ENCODE measurements at regions not wholly inside any gene's neighbourhood (a gene's known extent, or its start where the extent isn't known, plus 50 kb on each side); places are given as distances from the start of the nearest gene placed in this dataset.

DNA sequence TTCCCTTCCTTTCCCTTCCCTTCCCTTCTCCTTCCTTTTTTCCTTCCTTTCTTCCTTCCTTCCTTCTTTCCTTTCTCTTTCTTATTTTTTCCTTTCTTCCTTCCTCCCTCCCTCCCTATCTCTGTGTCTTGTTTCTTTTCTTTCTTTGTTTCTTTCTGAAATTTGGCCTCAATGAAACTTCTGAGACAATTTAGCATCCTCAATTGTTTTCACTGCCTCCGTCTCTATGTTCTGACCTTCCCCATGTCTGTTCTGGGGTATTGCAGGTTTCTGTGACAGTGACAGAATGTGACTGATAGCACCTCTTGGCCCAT is 81.7 kb upstream of the PAX1 start:
- H3K9ac ChIP-seq (ENCODE audit: extremely low read depth, insufficient read length, low read length): no peak overlapping the region
- H3K18ac ChIP-seq (ENCODE audit: insufficient read length, low read depth, low read length): no peak overlapping the region
- no peaks in the 10 kb centered on the region for H3K4me1 ChIP-seq (ENCODE audit: insufficient read depth, low read length)
- Mint-ChIP-seq H3K9me3 (peaks cover 8% of the 10 kb centered on the region in 2 experiments; a peak in 3 of 5 replicates), H3K4me1 (no peaks in the 10 kb centered on the region), H3K27ac (no peak overlapping the region), H3K36me3 (ENCODE audit: insufficient read depth in 1 of 3, low read depth in 3 of 3) (no peaks in the 10 kb centered on the region; a peak in 1 of 7 replicates), H3K4me3 (no peak overlapping the region), H3K27me3 (ENCODE audit: low read depth) (peaks cover 30% of the 10 kb centered on the region)
- H4K91ac ChIP-seq (ENCODE audit: insufficient read length, low read depth, low read length): no peak overlapping the region
- H3K23ac ChIP-seq (ENCODE audit: insufficient read length, low read depth, low read length): no peak overlapping the region
- no peak overlapping the region for H2BK5ac ChIP-seq (ENCODE audit: insufficient read length, low read length)
- no peak overlapping the region for H3K14ac ChIP-seq (ENCODE audit: insufficient read depth, low read length)
- no peak overlapping the region for H3T11ph ChIP-seq (ENCODE audit: low read length)
- no peak overlapping the region for H3K27ac ChIP-seq (ENCODE audit: insufficient read length, low read depth, low read length)
- no peaks in the 10 kb centered on the region for H3K27me3 ChIP-seq (ENCODE audit: insufficient read depth, low read length)
- no peak overlapping the region for H3K56ac ChIP-seq (ENCODE audit: insufficient read length, low read depth, low read length)
- H3K9me3 ChIP-seq (ENCODE audit: control insufficient read depth, low read depth, low read length): no peaks in the 10 kb centered on the region
- no peak overlapping the region for H3K4ac ChIP-seq (ENCODE audit: low read depth, low read length)
- no peak overlapping the region for H2AFZ ChIP-seq (ENCODE audit: low read length)
- H4K20me1 ChIP-seq (ENCODE audit: control insufficient read depth, insufficient read depth, insufficient read length): no peaks in the 10 kb centered on the region
- no peak overlapping the region for H2BK15ac ChIP-seq (ENCODE audit: low read depth, low read length)
- no peak for DNase-seq
- H2BK12ac ChIP-seq (ENCODE audit: insufficient read length, low read depth, low read length): no peak overlapping the region
- H3K4me2 ChIP-seq (ENCODE audit: insufficient read depth, insufficient read length, low read length): no peak overlapping the region
- no peak overlapping the region for H2BK120ac ChIP-seq (ENCODE audit: low read depth, low read length, poor library complexity, severe bottlenecking)
- H3K79me2 ChIP-seq (ENCODE audit: insufficient read depth, low read length): no peaks in the 10 kb centered on the region
- H4K8ac ChIP-seq (replicated peaks; ENCODE audit: insufficient read length, low read depth, low read length): no peak overlapping the region
- WGBS (ENCODE audit: extremely low coverage, insufficient read length, low lambda C conversion rate): no CpG with 5 or more reads among the region's 1 CpG
- H4K5ac ChIP-seq (ENCODE audit: insufficient read length, low read depth, low read length): no peak overlapping the region
- TF ChIP-seq, protein P1, sequence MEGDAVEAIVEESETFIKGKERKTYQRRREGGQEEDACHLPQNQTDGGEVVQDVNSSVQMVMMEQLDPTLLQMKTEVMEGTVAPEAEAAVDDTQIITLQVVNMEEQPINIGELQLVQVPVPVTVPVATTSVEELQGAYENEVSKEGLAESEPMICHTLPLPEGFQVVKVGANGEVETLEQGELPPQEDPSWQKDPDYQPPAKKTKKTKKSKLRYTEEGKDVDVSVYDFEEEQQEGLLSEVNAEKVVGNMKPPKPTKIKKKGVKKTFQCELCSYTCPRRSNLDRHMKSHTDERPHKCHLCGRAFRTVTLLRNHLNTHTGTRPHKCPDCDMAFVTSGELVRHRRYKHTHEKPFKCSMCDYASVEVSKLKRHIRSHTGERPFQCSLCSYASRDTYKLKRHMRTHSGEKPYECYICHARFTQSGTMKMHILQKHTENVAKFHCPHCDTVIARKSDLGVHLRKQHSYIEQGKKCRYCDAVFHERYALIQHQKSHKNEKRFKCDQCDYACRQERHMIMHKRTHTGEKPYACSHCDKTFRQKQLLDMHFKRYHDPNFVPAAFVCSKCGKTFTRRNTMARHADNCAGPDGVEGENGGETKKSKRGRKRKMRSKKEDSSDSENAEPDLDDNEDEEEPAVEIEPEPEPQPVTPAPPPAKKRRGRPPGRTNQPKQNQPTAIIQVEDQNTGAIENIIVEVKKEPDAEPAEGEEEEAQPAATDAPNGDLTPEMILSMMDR (conservative IDR thresholded peaks at IDR 0.05): no peak
- H3K23me2 ChIP-seq (ENCODE audit: insufficient read length, low read depth, low read length, poor library complexity, severe bottlenecking): no peaks in the 10 kb centered on the region
- H2AK5ac ChIP-seq (ENCODE audit: insufficient read length, low read length): no peak overlapping the region
- H3K79me1 ChIP-seq (ENCODE audit: insufficient read depth, low read depth, low read length, poor library complexity, severe bottlenecking): no peaks in the 10 kb centered on the region
- no peak overlapping the region for H2BK20ac ChIP-seq (ENCODE audit: low read depth, low read length, poor library complexity, severe bottlenecking)

All from H9 (cell line).